ENCODE measurements at regions not wholly inside any gene's neighbourhood (a gene's known extent, or its start where the extent isn't known, plus 50 kb on each side); places are given as distances from the start of the nearest gene placed in this dataset.

GRCh38 chr7:25861164-25861496, 290.9 kb upstream of the NFE2L3 start:
- peaks cover 4% of the 10 kb centered on the region for H3K4me1 Mint-ChIP-seq (ENCODE audit: low read depth, unreplicated experiment)
- no peak overlapping the region for H3K27ac Mint-ChIP-seq (ENCODE audit: unreplicated experiment)
- DNase-seq (ENCODE audit: low read depth) (no peak), FAIRE-seq (no peak)
- no peak overlapping the region for H2AFZ ChIP-seq (ENCODE audit: low read depth, low read length)
- peaks cover 3% of the 10 kb centered on the region for H3K36me3 Mint-ChIP-seq (ENCODE audit: low read depth, unreplicated experiment)
- peaks cover 77% of the 10 kb centered on the region for H3K27me3 ChIP-seq (ENCODE audit: insufficient read depth, low read length)
- TF ChIP-seq, protein P1, sequence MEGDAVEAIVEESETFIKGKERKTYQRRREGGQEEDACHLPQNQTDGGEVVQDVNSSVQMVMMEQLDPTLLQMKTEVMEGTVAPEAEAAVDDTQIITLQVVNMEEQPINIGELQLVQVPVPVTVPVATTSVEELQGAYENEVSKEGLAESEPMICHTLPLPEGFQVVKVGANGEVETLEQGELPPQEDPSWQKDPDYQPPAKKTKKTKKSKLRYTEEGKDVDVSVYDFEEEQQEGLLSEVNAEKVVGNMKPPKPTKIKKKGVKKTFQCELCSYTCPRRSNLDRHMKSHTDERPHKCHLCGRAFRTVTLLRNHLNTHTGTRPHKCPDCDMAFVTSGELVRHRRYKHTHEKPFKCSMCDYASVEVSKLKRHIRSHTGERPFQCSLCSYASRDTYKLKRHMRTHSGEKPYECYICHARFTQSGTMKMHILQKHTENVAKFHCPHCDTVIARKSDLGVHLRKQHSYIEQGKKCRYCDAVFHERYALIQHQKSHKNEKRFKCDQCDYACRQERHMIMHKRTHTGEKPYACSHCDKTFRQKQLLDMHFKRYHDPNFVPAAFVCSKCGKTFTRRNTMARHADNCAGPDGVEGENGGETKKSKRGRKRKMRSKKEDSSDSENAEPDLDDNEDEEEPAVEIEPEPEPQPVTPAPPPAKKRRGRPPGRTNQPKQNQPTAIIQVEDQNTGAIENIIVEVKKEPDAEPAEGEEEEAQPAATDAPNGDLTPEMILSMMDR (IDR thresholded peaks at IDR 0.05; ENCODE audit: insufficient read depth, low read depth, low read length), result no peak
- TF ChIP-seq EZH2 (IDR thresholded peaks at IDR 0.05; ENCODE audit: insufficient read depth, low read length), result no peak
- H4K20me1 ChIP-seq (ENCODE audit: insufficient read depth, low read length), result no peaks in the 10 kb centered on the region
- H3K9me3 ChIP-seq (ENCODE audit: insufficient read depth, low read depth, low read length), result no peaks in the 10 kb centered on the region
- H3K9ac ChIP-seq (ENCODE audit: low read length), result no peak overlapping the region
- no peak overlapping the region for H3K27ac ChIP-seq (ENCODE audit: low read depth, low read length)
- no peak overlapping the region for H3K4me3 ChIP-seq (ENCODE audit: insufficient read depth, low read depth, low read length)
- H3K27me3 Mint-ChIP-seq (ENCODE audit: low read depth, unreplicated experiment), result peaks cover 51% of the 10 kb centered on the region
- no peaks in the 10 kb centered on the region for H3K79me2 ChIP-seq (ENCODE audit: insufficient read depth, low read length)
- H3K9me3 Mint-ChIP-seq (ENCODE audit: unreplicated experiment), result peaks cover 13% of the 10 kb centered on the region
- no peak overlapping the region for H3K4me3 Mint-ChIP-seq (ENCODE audit: unreplicated experiment)
- no peak overlapping the region for H3K4me2 ChIP-seq (ENCODE audit: low read length)
- no peaks in the 10 kb centered on the region for H3K36me3 ChIP-seq (ENCODE audit: insufficient read depth, low read length)
- peaks cover 9% of the 10 kb centered on the region for H3K4me1 ChIP-seq (ENCODE audit: insufficient read depth, low read length)

DNA sequence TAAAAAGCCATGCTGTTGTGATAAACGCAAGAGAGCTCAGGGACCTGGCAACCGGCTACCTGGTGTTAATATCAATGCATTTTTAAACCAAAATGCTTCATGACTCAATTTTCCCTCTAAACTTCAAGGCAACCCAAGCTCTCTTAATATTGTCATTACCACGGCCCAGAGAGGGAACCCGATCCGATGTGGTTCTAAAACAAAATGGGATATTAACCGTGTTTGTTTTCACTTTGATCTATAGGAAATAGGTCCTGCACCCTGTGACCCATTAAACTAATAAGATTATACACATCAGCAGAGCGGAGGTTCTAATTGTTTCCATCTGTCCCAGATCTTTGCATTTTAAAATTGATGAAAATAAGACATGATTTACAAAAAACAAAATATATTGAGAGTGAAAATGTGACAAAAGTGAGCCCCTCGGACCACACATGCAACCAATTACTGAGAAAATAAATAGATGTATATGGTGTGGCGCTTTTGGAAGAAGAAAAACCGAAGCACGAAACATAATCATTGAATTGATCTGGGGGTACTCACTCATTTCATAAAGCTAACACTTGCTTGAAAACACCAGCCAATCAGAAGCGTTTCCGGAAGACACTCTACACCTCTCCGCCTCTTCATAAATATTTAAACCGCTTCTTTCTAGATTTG, 290.3 kb upstream of the NFE2L3 start:
- no peak overlapping the region for H2AFZ ChIP-seq (ENCODE audit: low read depth, low read length)
- no peaks in the 10 kb centered on the region for H3K79me2 ChIP-seq (ENCODE audit: insufficient read depth, low read length)
- no peaks in the 10 kb centered on the region for H3K36me3 ChIP-seq (ENCODE audit: insufficient read depth, low read length)
- peaks cover 5% of the 10 kb centered on the region for H3K4me1 ChIP-seq (ENCODE audit: insufficient read depth, low read length)
- H3K4me3 ChIP-seq (ENCODE audit: insufficient read depth, low read depth, low read length), result peak overlapping the region; percentile 20
- Mint-ChIP-seq H3K36me3 (ENCODE audit: low read depth, unreplicated experiment) (peaks cover 3% of the 10 kb centered on the region), H3K4me1 (ENCODE audit: low read depth, unreplicated experiment) (peaks cover 4% of the 10 kb centered on the region), H3K4me3 (ENCODE audit: unreplicated experiment) (peak overlapping the region; percentile 60), H3K9me3 (ENCODE audit: unreplicated experiment) (peaks cover 13% of the 10 kb centered on the region), H3K27ac (ENCODE audit: unreplicated experiment) (no peak overlapping the region), H3K27me3 (ENCODE audit: low read depth, unreplicated experiment) (peaks cover 57% of the 10 kb centered on the region)
- TF ChIP-seq EZH2 (IDR thresholded peaks at IDR 0.05; ENCODE audit: insufficient read depth, low read length), result no peak
- TF ChIP-seq, protein P1 (IDR thresholded peaks at IDR 0.05; ENCODE audit: insufficient read depth, low read depth, low read length), result no peak
- no peaks in the 10 kb centered on the region for H4K20me1 ChIP-seq (ENCODE audit: insufficient read depth, low read length)
- FAIRE-seq (no peak), DNase-seq (ENCODE audit: low read depth) (no peak)
- peak overlapping the region; percentile 68 for H3K4me2 ChIP-seq (ENCODE audit: low read length)
- no peak overlapping the region for H3K9ac ChIP-seq (ENCODE audit: low read length)
- no peaks in the 10 kb centered on the region for H3K9me3 ChIP-seq (ENCODE audit: insufficient read depth, low read depth, low read length)
- H3K27ac ChIP-seq (ENCODE audit: low read depth, low read length), result no peak overlapping the region
- H3K27me3 ChIP-seq (ENCODE audit: insufficient read depth, low read length), result peaks cover 80% of the 10 kb centered on the region

DNA sequence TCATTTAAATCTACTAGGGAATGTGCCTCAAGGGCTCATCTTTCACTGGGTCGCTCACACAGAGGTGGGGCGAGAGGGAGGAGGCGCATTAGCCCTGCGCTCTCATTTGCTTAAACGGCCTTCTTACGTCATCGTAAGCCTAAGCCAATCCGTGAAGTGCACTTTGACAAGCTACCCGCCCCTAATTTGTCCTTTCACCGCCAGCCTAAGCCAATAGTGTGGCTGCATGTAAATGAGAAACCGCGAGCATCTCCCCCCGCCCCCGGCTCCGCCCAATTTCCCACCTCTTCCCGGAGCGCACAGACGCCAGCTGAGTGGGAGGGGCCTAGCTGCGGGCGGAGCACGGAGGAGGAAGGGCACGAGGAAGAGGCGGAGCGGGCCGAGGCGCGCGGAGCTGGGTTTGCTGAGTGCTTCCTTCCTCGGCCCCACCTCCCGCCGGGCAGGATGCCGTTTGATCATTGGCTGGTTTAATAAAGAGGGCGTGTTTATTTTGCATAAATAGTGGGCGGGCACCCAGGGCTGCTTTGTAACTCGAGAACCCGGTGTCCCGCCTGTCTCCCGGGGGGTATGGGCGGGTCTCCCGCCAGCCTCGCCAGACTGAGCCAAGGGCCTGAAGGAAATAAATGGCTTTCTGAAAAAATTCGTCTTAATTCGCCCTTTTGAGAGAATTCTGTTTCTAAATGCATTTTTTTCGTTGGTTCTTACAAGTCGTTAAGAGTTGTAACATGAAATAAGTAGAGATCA, 289.6 kb upstream of the NFE2L3 start:
- Histone ChIP-seq H3K79me2 (ENCODE audit: insufficient read depth, low read length) (no peaks in the 10 kb centered on the region), H3K4me1 (ENCODE audit: insufficient read depth, low read length) (peaks cover under 1% of the 10 kb centered on the region), H3K9me3 (ENCODE audit: insufficient read depth, low read depth, low read length) (no peaks in the 10 kb centered on the region), H3K9ac (ENCODE audit: low read length) (no peak overlapping the region), H3K27me3 (ENCODE audit: insufficient read depth, low read length) (peaks cover 83% of the 10 kb centered on the region), H3K27ac (ENCODE audit: low read depth, low read length) (no peak overlapping the region), H3K4me2 (ENCODE audit: low read length) (peak overlapping the region; percentile 68), H2AFZ (ENCODE audit: low read depth, low read length) (no peak overlapping the region), H4K20me1 (ENCODE audit: insufficient read depth, low read length) (no peaks in the 10 kb centered on the region), H3K4me3 (ENCODE audit: insufficient read depth, low read depth, low read length) (peak overlapping the region; percentile 20), H3K36me3 (ENCODE audit: insufficient read depth, low read length) (no peaks in the 10 kb centered on the region)
- DNase-seq (ENCODE audit: low read depth) (peak; percentile 97), FAIRE-seq (peak; percentile 63)
- Mint-ChIP-seq H3K4me1 (ENCODE audit: low read depth, unreplicated experiment) (peaks cover 4% of the 10 kb centered on the region), H3K4me3 (ENCODE audit: unreplicated experiment) (peak overlapping the region; percentile 62), H3K9me3 (ENCODE audit: unreplicated experiment) (peaks cover 13% of the 10 kb centered on the region), H3K36me3 (ENCODE audit: low read depth, unreplicated experiment) (peaks cover 3% of the 10 kb centered on the region), H3K27ac (ENCODE audit: unreplicated experiment) (peak overlapping the region; percentile 58), H3K27me3 (ENCODE audit: low read depth, unreplicated experiment) (peaks cover 59% of the 10 kb centered on the region)
- TF ChIP-seq EZH2 (IDR thresholded peaks at IDR 0.05; ENCODE audit: insufficient read depth, low read length), result no peak
- TF ChIP-seq, protein P1 (IDR thresholded peaks at IDR 0.05; ENCODE audit: insufficient read depth, low read depth, low read length), result no peak

All from astrocyte (in vitro differentiated cells and primary cell).